ENCODE measurements at regions not wholly inside any gene's neighbourhood (a gene's known extent, or its start where the extent isn't known, plus 50 kb on each side); places are given as distances from the start of the nearest gene placed in this dataset.

DNA sequence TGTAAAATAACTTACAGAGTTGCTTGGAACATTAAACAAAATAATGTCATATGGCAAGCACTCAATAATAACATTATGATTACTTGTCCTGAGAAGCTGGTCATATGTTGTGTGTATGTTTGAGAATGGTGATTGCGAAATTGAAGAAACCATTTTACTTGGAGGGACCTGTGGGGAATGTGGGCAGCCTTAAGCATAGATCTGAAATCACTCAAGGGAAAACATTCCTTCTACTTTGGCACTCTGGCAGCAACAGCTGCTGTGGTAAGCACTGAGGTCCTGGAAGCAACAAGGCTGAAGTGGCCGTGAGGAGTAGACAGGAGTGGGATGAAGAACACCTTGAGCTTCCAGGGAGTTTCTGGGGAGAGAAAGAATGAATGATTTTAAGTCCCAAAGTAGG, 165.4 kb upstream of the ADAMTS5 start:
- TF ChIP-seq, protein P1, sequence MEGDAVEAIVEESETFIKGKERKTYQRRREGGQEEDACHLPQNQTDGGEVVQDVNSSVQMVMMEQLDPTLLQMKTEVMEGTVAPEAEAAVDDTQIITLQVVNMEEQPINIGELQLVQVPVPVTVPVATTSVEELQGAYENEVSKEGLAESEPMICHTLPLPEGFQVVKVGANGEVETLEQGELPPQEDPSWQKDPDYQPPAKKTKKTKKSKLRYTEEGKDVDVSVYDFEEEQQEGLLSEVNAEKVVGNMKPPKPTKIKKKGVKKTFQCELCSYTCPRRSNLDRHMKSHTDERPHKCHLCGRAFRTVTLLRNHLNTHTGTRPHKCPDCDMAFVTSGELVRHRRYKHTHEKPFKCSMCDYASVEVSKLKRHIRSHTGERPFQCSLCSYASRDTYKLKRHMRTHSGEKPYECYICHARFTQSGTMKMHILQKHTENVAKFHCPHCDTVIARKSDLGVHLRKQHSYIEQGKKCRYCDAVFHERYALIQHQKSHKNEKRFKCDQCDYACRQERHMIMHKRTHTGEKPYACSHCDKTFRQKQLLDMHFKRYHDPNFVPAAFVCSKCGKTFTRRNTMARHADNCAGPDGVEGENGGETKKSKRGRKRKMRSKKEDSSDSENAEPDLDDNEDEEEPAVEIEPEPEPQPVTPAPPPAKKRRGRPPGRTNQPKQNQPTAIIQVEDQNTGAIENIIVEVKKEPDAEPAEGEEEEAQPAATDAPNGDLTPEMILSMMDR (IDR thresholded peaks at IDR 0.05; ENCODE audit: insufficient read depth, low read length) = no peak
- peak; percentile 67 for DNase-seq (ENCODE audit: low read depth)
- no peak overlapping the region for H3K4me3 ChIP-seq (ENCODE audit: low read depth, low read length)

GRCh38 chr21:27130154-27130553, 163.3 kb upstream of the ADAMTS5 start:
- no peak for DNase-seq (ENCODE audit: low read depth)
- no peak overlapping the region for H3K4me3 ChIP-seq (ENCODE audit: low read depth, low read length)
- TF ChIP-seq, protein P1 (IDR thresholded peaks at IDR 0.05; ENCODE audit: insufficient read depth, low read length) = no peak

- no peak for DNase-seq (ENCODE audit: low read depth)
- TF ChIP-seq, protein P1 (IDR thresholded peaks at IDR 0.05; ENCODE audit: insufficient read depth, low read length) = no peak
These were observed 162.8 kb upstream of the ADAMTS5 start for GRCh38 chr21:27129694-27130093.

DNA sequence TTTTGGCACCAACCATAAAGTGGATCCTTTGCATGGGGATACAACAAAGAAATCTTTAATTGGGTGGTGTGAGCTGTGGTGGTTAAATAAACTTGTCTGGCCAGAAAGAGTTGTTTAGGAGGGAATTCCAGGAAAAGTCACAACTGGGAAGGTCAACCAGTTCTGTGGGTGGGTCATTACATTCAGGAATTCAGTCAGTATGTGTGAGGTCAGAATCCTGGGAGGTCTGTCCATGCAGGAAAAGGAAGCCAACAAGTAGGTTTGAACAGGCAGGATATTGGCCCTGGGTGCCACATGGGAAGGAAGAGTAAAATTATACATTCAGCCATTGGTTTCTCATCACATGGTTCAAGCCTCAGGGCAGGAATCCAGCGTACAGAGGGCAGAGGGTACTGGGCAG, 162.3 kb upstream of the ADAMTS5 start:
- TF ChIP-seq, protein P1 (IDR thresholded peaks at IDR 0.05; ENCODE audit: insufficient read depth, low read length) = no peak

More at GRCh38 chr21:27129694-27130093, 162.8 kb upstream of the ADAMTS5 start:
- H3K4me3 ChIP-seq (ENCODE audit: low read depth, low read length) = no peak overlapping the region

GRCh38 chr21:27126140-27126539, 159.3 kb upstream of the ADAMTS5 start:
- no peak overlapping the region for H3K4me3 ChIP-seq (ENCODE audit: low read depth, low read length)
- peak; percentile 51 for DNase-seq (ENCODE audit: low read depth)
- TF ChIP-seq, protein P1 (IDR thresholded peaks at IDR 0.05; ENCODE audit: insufficient read depth, low read length) = no peak

More for the DNA sequence above, 162.3 kb upstream of the ADAMTS5 start:
- peak; percentile 7 for DNase-seq (ENCODE audit: low read depth)
- H3K4me3 ChIP-seq (ENCODE audit: low read depth, low read length) = no peak overlapping the region

DNA sequence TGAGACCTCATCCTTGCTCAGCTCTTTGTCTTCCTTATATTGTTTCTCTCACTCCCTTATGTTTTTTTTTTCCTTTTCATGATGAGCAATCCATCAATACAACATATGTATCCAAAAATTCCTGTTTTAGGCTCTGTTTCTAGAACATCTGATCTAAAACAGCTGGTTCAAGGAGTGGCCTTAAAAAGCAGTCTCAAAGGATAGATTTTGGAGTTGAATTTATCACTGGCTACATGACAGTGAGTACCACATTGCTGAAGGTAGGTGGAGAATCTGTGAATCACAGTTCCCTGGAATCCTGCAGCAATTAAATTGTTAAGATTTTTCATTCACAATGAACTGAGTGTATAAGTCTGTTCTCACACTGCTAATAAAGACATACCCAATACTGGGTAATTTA, 155.8 kb upstream of the ADAMTS5 start:
- TF ChIP-seq, protein P1 (IDR thresholded peaks at IDR 0.05; ENCODE audit: insufficient read depth, low read length) = no peak
- DNase-seq (ENCODE audit: low read depth) = peak; percentile 20
- H3K4me3 ChIP-seq (ENCODE audit: low read depth, low read length) = no peak overlapping the region

- no peak overlapping the region for H3K4me3 ChIP-seq (ENCODE audit: low read depth, low read length)
- TF ChIP-seq, protein P1 (IDR thresholded peaks at IDR 0.05; ENCODE audit: insufficient read depth, low read length) = no peak
- DNase-seq (ENCODE audit: low read depth) = no peak
These were observed 147.2 kb upstream of the ADAMTS5 start for GRCh38 chr21:27114111-27114510.
